ENCODE measurements at regions not wholly inside any gene's neighbourhood (a gene's known extent, or its start where the extent isn't known, plus 50 kb on each side); places are given as distances from the start of the nearest gene placed in this dataset.
"Not testable (repeated sequence)": the region's sequence is repeated elsewhere in the genome, so short reads cannot be mapped to it uniquely, and the experiment has no call there.

GRCh38 chr10:62978482-62978881 lies 154.6 kb upstream of the NRBF2 start:
- Histone ChIP-seq H2AFZ (ENCODE audit: low read depth, low read length) (no peak overlapping the region), H3K4me3 (replicated peaks in 1 of 3; ENCODE audit: insufficient read depth in 1 of 3, low read depth in 1 of 3, low read length in 3 of 3) (no peak overlapping the region), H3K36me3 (ENCODE audit: control insufficient read depth in 2 of 2, extremely low read depth in 1 of 2, insufficient read depth in 2 of 2, low read length in 2 of 2) (no peaks in the 10 kb centered on the region), H3K9me3 (replicated peaks; ENCODE audit: control insufficient read depth, insufficient read depth, low read length) (no peaks in the 10 kb centered on the region), H3K79me2 (ENCODE audit: control insufficient read depth, insufficient read depth, low read length) (no peaks in the 10 kb centered on the region), H4K20me1 (replicated peaks; ENCODE audit: control insufficient read depth, extremely low read depth, insufficient read depth, low read length) (no peaks in the 10 kb centered on the region), H3K4me1 (ENCODE audit: control insufficient read depth, extremely low read depth, insufficient read depth, low read length) (no peaks in the 10 kb centered on the region), H3K9me1 (replicated peaks; ENCODE audit: control insufficient read depth, extremely low read depth, insufficient read depth, low read length) (no peaks in the 10 kb centered on the region), H3K4me2 (ENCODE audit: insufficient read depth, low read length) (no peak overlapping the region), H3K9ac (replicated peaks; ENCODE audit: extremely low read depth, insufficient read depth, low read length) (no peak overlapping the region), H3K27ac (ENCODE audit: insufficient read depth, low read depth, low read length) (no peak overlapping the region), H3K27me3 (ENCODE audit: control insufficient read depth in 2 of 2, insufficient read depth in 2 of 2, low read length in 2 of 2) (no peaks in the 10 kb centered on the region)
- ChIA-PET POLR2A (no interaction called here), CTCF (no interaction called here)
- FAIRE-seq, result no peak
- intact Hi-C loops (cut with micrococcal nuclease) (no loop called here), dilution Hi-C loops (cut with MboI; ENCODE audit: extremely low pct_ligation_motif_present, low sequenced_read_pairs) (no loop called here)
- no TSS peak for BruUV-seq (replicated peaks)
- TF ChIP-seq FOS (IDR thresholded peaks at IDR 0.05; ENCODE audit: borderline replicate concordance, insufficient read depth, low read length) (no peak), GATA2 (IDR thresholded peaks at IDR 0.05; ENCODE audit: insufficient read depth, insufficient read length, low read depth, low read length) (no peak), MYC (IDR thresholded peaks at IDR 0.05; ENCODE audit: low read depth, low read length) (no peak), EZH2 (IDR thresholded peaks at IDR 0.05; ENCODE audit: borderline replicate concordance, low read depth, low read length, severe bottlenecking) (no peak), POLR2AphosphoS5 (IDR thresholded peaks at IDR 0.05; ENCODE audit: insufficient read depth, low read depth, low read length) (no peak), POLR2A (IDR thresholded peaks at IDR 0.05; ENCODE audit: low read depth, low read length) (no peak), JUN (IDR thresholded peaks at IDR 0.05; ENCODE audit: borderline replicate concordance, insufficient read depth, insufficient read length, low read depth) (no peak)
- TF ChIP-seq, protein P1, sequence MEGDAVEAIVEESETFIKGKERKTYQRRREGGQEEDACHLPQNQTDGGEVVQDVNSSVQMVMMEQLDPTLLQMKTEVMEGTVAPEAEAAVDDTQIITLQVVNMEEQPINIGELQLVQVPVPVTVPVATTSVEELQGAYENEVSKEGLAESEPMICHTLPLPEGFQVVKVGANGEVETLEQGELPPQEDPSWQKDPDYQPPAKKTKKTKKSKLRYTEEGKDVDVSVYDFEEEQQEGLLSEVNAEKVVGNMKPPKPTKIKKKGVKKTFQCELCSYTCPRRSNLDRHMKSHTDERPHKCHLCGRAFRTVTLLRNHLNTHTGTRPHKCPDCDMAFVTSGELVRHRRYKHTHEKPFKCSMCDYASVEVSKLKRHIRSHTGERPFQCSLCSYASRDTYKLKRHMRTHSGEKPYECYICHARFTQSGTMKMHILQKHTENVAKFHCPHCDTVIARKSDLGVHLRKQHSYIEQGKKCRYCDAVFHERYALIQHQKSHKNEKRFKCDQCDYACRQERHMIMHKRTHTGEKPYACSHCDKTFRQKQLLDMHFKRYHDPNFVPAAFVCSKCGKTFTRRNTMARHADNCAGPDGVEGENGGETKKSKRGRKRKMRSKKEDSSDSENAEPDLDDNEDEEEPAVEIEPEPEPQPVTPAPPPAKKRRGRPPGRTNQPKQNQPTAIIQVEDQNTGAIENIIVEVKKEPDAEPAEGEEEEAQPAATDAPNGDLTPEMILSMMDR (IDR thresholded peaks at IDR 0.05; ENCODE audit: extremely low read depth in 1 of 2, insufficient read depth in 1 of 2, low read depth in 1 of 2, low read length in 2 of 2), result no peak
- TF ChIP-seq, protein P2, sequence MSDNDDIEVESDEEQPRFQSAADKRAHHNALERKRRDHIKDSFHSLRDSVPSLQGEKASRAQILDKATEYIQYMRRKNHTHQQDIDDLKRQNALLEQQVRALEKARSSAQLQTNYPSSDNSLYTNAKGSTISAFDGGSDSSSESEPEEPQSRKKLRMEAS (IDR thresholded peaks at IDR 0.05; ENCODE audit: insufficient read depth, insufficient read length), result no peak
- no peak for DNase-seq (ENCODE audit: low read depth, low spot score)

DNA sequence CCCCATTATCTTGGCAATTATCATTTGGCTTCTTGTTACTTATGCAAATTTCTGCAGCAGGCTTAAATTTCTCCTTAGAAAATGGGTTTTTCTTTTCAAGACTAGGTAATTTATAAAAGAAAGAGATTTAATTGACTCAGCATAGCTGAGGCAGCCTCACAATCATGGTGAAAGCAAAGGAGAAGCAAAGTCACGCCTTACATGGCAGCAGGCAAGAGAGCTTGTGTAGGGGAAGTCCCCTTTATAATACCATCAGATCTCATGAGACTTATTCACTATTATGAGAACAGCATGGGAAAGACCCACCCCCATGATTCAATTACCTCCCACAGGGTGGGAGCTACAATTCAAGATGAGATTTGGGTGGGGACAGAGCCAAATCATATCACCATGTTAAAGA lies 158.3 kb upstream of the NRBF2 start:
- BruUV-seq (replicated peaks); H3K4me3 ChIP-seq (replicated peaks in 1 of 3; ENCODE audit: insufficient read depth in 1 of 3, low read depth in 1 of 3, low read length in 3 of 3); H3K27me3 ChIP-seq (ENCODE audit: control insufficient read depth in 2 of 2, insufficient read depth in 2 of 2, low read length in 2 of 2); H3K9me1 ChIP-seq (replicated peaks; ENCODE audit: control insufficient read depth, extremely low read depth, insufficient read depth, low read length); H3K79me2 ChIP-seq (ENCODE audit: control insufficient read depth, insufficient read depth, low read length); H3K36me3 ChIP-seq (ENCODE audit: control insufficient read depth in 2 of 2, extremely low read depth in 1 of 2, insufficient read depth in 2 of 2, low read length in 2 of 2); H3K27ac ChIP-seq (ENCODE audit: insufficient read depth, low read depth, low read length); H2AFZ ChIP-seq (ENCODE audit: low read depth, low read length); intact Hi-C loops (cut with micrococcal nuclease); DNase-seq (ENCODE audit: low read depth, low spot score); H3K4me1 ChIP-seq (ENCODE audit: control insufficient read depth, extremely low read depth, insufficient read depth, low read length); H4K20me1 ChIP-seq (replicated peaks; ENCODE audit: control insufficient read depth, extremely low read depth, insufficient read depth, low read length); H3K9ac ChIP-seq (replicated peaks; ENCODE audit: extremely low read depth, insufficient read depth, low read length); POLR2A ChIA-PET; H3K9me3 ChIP-seq (replicated peaks; ENCODE audit: control insufficient read depth, insufficient read depth, low read length); CTCF ChIA-PET; H3K4me2 ChIP-seq (ENCODE audit: insufficient read depth, low read length); dilution Hi-C loops (cut with MboI; ENCODE audit: extremely low pct_ligation_motif_present, low sequenced_read_pairs); FAIRE-seq: not testable (repeated sequence)

Measured in endothelial cell of umbilical vein (primary cell).